ENCODE measurements at regions not wholly inside any gene's neighbourhood (a gene's known extent, or its start where the extent isn't known, plus 50 kb on each side); places are given as distances from the start of the nearest gene placed in this dataset.

DNA sequence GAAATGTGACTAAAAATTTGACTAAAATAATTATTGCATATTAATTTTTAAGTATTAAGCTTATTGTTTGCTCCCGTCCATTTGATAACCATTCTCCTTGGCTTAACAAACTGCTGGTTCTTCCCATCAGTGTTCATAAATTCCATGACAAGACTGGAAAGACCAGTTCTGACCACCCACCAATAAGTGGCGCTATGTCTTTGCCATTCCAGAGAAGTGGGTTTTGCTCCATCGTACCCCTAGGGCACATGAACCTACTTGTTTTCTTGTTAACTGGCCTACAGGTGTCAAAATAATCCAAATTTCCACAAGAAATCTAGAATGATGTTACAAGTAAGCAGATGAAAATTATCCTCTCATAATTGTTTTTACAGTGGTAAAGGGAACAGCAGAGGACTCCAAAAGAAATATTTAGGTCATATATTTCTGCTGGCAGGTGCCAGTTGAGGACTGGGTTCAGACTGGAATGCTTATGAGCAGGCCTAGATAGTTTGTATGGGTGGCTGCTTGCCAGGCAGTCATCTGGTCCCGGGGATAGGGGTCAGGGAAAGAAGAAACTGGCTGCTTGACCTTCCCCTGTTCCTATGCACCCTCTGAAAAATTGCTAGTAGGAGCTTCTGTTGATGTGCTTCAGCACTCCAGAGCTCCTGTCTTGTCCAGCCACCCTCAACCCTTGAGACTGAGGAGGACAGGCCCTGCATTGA lies 283.1 kb upstream of the ADAMTSL1 start:
- no peak overlapping the region for H3K27ac ChIP-seq
- no peak for DNase-seq (ENCODE audit: low read depth, low spot score)

- DNase-seq (ENCODE audit: low read depth, low spot score), result no peak
- no peak overlapping the region for H3K27ac ChIP-seq
Observed at GRCh38 chr9:18194316-18194715, 279.6 kb upstream of the ADAMTSL1 start.

DNA sequence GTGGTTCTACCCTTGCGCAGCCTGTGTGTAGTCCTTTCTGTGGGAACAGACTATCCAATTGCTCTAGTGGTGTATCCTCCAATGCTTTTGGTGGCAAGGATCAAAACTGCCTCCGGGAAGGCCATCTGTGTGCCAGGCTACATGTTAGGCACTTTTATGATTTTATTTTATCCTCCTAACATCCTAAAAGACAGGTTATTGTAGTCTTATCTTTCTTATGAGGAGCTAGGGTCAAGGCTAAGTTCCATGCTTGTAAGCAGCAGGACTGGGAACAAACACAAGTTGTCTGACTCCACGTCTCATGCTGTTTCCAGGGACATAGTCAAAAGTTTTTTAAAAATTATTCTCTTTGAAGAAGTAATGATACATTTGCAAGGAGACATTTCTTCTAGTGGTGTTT lies 278.7 kb upstream of the ADAMTSL1 start:
- no peak overlapping the region for H3K27ac ChIP-seq
- no peak for DNase-seq (ENCODE audit: low read depth, low spot score)

- DNase-seq (ENCODE audit: low read depth, low spot score), result no peak
- H3K27ac ChIP-seq, result no peak overlapping the region
Observed at GRCh38 chr9:18202924-18203323, 271.0 kb upstream of the ADAMTSL1 start.

- DNase-seq (ENCODE audit: low read depth, low spot score), result no peak
- H3K27ac ChIP-seq, result no peak overlapping the region
Observed at GRCh38 chr9:18207735-18208134, 266.2 kb upstream of the ADAMTSL1 start.

DNA sequence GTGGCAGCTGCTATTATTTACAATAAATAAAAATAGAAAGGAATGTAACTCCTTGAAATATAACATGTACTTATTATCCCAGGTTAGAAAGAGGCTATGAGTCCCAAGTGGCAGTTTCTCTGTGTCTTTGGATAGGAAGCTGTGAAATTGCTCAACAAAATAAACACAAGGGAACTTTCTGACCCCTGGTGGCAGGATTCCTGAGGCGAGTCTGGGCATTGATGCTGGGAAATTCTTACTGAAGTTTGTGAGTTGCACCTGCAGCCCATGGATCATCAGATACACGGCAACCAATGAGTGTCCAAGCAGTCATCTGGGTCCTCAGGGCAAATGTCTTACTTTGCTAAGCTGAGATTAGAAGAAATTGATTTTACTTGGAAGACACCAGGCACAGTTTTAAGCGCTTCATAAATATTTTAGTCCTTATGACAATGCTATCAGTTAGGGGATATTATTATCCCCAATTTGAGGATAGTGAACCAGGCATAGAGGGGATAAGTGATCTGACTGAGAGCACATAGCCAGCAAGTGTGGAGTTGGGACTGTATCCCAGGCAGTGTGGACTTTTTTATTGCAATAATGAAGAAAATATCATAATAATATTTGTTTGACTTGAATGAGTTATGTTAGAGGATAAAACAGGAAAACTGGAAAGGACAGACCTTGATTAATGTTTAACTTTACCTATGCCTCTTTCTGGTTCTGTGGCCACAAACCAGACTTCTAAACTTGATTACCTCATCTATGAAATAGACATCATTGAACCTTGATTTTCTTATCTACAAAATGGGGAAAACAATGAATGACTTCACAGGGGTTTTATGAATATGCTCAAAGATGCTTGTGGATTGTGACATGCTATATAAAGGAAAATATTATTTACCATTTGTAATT lies 265.5 kb upstream of the ADAMTSL1 start:
- H3K27ac ChIP-seq, result no peak overlapping the region
- peak; percentile 5 for DNase-seq (ENCODE audit: low read depth, low spot score)

GRCh38 chr9:18215626-18216025 lies 258.3 kb upstream of the ADAMTSL1 start:
- no peak for DNase-seq (ENCODE audit: low read depth, low spot score)
- no peak overlapping the region for H3K27ac ChIP-seq

DNA sequence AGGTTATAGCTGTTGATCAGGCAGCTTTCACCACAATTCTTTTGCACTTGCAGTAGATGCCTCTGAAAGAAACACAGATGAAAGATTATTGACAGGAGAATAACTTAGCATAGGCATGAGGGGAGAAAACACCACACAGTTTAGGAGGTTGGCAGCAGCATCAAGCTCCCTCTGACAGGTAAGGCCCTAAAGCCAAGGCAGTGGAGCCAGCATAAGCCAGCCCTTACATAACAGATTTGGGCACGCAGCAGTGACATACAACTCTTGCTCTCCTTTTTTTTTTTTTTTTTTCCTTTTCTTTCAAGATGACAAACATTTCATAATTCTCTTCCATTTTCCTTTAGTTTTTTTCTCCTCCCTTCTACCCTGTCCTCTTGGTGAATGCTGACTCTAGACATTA lies 257.6 kb upstream of the ADAMTSL1 start:
- H3K27ac ChIP-seq, result no peak overlapping the region
- no peak for DNase-seq (ENCODE audit: low read depth, low spot score)

GRCh38 chr9:18228101-18228500 lies 245.9 kb upstream of the ADAMTSL1 start:
- DNase-seq (ENCODE audit: low read depth, low spot score), result no peak
- H3K27ac ChIP-seq, result no peak overlapping the region

DNA sequence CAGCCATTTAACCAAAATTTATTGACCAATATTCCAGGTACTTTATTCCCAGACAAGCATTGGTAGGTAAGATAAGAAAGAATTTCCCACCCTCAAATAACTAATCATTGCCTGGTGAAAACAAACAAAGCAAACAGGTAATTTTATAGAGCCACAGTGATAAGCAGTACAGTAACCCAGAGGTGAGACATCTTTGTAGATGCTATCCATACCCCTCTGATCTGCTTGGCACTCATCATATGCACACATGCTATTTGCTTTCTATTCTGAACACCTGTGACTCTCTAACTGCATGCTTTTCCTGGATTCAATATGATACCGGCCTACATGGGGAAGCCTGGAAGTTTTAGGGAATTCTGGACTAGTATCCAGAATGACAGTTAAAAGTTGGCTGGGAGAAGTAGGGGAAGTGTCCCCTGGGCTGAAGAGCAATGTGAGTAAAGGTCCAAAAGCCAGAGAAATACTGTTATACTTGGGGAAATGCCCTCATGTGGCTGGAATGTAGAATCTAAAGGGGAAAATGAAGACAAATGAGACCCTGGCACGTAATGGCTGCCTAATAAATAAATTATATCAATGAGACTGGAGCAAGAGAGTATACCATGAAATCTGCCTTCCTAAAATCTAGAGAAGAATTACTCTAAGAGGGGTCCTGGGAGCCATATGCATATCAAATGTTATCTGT lies 243.8 kb upstream of the ADAMTSL1 start:
- H3K27ac ChIP-seq, result no peak overlapping the region
- no peak for DNase-seq (ENCODE audit: low read depth, low spot score)

GRCh38 chr9:18233311-18233710 lies 240.6 kb upstream of the ADAMTSL1 start:
- H3K27ac ChIP-seq, result no peak overlapping the region
- no peak for DNase-seq (ENCODE audit: low read depth, low spot score)

- no peak overlapping the region for H3K27ac ChIP-seq
- no peak for DNase-seq (ENCODE audit: low read depth, low spot score)
Observed at GRCh38 chr9:18233776-18234445, 240.0 kb upstream of the ADAMTSL1 start.

DNA sequence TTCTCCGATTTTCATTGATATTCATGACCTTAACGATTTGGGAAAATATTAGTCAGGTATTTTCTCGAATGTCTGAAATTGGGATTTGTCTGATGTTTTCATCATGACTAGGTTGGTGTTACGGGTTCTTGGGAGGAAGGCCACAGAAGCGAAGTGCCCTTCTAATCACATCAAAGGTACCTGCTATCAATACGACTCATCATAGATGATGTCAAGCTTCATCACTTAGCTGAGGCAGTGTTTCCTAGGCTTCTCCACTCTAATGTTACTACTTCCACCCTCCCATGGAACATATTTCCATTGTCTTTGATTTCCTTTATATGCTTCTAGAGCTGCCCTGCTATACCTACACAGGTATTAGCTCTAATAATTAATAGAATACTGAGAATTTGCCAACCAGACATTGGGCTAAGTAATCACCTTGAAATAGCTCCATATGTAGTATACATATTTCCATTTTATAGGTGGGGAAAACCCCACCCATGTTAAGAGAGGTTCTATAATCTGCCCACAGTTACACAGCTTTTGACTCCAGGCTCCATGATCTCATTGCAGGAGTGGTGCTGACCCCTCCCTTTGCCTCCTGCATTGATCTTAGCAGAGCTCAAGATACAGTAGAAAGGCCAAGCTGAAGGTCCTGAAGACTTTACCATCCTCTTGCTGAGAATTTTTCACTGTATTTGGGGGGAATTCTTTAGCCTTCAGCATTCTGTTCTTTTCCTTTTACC lies 238.6 kb upstream of the ADAMTSL1 start:
- no peak overlapping the region for H3K27ac ChIP-seq
- no peak for DNase-seq (ENCODE audit: low read depth, low spot score)

- DNase-seq (ENCODE audit: low read depth, low spot score), result no peak
- H3K27ac ChIP-seq, result no peak overlapping the region
Observed at GRCh38 chr9:18236336-18236735, 237.6 kb upstream of the ADAMTSL1 start.

- peak overlapping the region; percentile 74 for H3K27ac ChIP-seq
- no peak for DNase-seq (ENCODE audit: low read depth, low spot score)
Observed at GRCh38 chr9:18237776-18238175, 236.2 kb upstream of the ADAMTSL1 start.

DNA sequence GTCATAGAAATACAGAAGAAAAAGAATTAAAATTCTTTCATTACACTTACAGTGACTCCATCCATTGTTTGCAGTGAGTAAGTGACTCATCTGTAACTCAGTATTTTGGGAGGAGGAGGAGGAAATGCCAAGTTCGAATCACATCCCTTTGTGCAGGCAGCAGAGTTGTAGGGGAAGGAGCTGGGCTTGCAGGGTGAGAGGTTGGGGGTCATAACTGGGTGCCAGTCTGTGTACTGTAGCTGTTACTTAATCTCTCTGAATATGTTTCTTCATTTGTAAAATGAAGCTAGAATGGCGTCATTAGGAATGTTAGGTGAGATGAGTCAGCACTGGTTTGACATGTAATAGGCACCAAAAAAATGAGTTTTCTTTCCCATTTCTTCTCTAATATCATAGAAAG lies 235.7 kb upstream of the ADAMTSL1 start:
- peak; percentile 43 for DNase-seq (ENCODE audit: low read depth, low spot score)
- peak overlapping the region; percentile 74 for H3K27ac ChIP-seq

DNA sequence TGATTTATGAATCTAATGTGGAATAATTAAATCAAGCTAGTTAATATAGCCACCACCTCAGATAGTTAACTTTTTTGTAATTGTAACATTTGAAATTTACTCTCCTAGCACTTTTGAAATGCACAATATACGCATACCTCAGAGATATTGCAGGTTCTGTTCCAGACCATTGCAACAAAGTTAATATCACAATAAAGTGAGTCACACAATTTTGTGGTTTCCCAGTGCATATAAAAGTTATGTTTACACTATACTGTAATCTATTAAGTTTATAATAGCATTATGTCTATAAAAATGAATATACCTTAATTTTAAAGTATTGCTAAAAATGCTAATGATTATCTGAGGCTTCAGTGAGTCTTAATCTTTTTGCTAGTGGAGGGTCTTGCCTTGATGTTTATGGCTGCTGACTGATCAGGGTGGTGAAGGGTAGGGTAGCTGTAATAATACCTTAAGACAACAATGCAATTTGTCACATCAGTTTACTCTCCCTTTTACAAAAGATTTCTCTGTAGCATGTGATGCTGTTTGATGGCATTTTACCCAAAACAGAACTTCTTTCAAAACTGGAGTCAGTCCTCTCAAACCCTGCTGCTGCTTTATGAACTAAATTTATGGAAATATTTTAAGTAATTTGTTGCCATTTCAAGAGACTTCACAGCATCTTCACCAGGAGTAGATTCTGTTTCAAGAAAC lies 235.1 kb upstream of the ADAMTSL1 start:
- peak; percentile 10 for DNase-seq (ENCODE audit: low read depth, low spot score)
- peak overlapping the region; percentile 74 for H3K27ac ChIP-seq

GRCh38 chr9:18240213-18240612 lies 233.7 kb upstream of the ADAMTSL1 start:
- H3K27ac ChIP-seq, result no peak overlapping the region
- DNase-seq (ENCODE audit: low read depth, low spot score), result no peak

GRCh38 chr9:18245911-18246310 lies 228.0 kb upstream of the ADAMTSL1 start:
- no peak overlapping the region for H3K27ac ChIP-seq
- no peak for DNase-seq (ENCODE audit: low read depth, low spot score)

Data from epithelial cell of prostate (primary cell).